BJ (cell line): ENCODE measurements at regions not wholly inside any gene's neighbourhood (a gene's known extent, or its start where the extent isn't known, plus 50 kb on each side); places are given as distances from the start of the nearest gene placed in this dataset.

Experiments
- CTCF ChIA-PET: fragments of 350-600 bp; formaldehyde crosslinking; extraction: SDS; loops from one replicate; lab custom pipeline; 2021; ENCODE audit warnings: antibody characterized with exemption, inconsistent platforms; lab: Yijun Ruan, JAX
- POLR2A ChIA-PET: fragments of 300-600 bp; sonication (Branson Sonifier 250); formaldehyde crosslinking; extraction: SDS; loops from one replicate; lab custom pipeline; 2021; ENCODE audit warnings: antibody characterized with exemption; lab: Charles Lee
- DNase-seq: peaks from one replicate; pipeline ENCODE4 v3.0.0-alpha.2; 2011; ENCODE audit warnings: low read depth
- H3K27me3 ChIP-seq: 2 replicates; pipeline ENCODE4 v1.6.0; 2011; ENCODE audit warnings: low read length; ENCODE audit not compliant: control insufficient read depth, insufficient read depth
- H3K36me3 ChIP-seq: 2 replicates; pipeline ENCODE4 v1.5.1; 2011; ENCODE audit warnings: low read length; ENCODE audit not compliant: control insufficient read depth, insufficient read depth
- H3K4me3 ChIP-seq: 2 replicates; pipeline ENCODE4 v1.5.1; 2011; ENCODE audit warnings: low read depth, mild to moderate bottlenecking, control low read depth, low read length
- CTCF ChIP-seq: IDR thresholded peaks from 2 replicates; pipeline ENCODE4 v1.5.1; 2011; ENCODE audit warnings: low read depth, mild to moderate bottlenecking, control low read depth, inconsistent platforms, low read length, moderate library complexity; ENCODE audit not compliant: insufficient read depth

GRCh38 chr11:104691129-104691528, 207.1 kb downstream of the CASP12 start:
- TF ChIP-seq CTCF, result no peak
- POLR2A ChIA-PET, result no interaction called here
- H3K4me3 ChIP-seq, result no peak overlapping the region
- CTCF ChIA-PET, result no interaction called here
- no peak for DNase-seq
- no peaks in the 10 kb centered on the region for H3K36me3 ChIP-seq
- no peaks in the 10 kb centered on the region for H3K27me3 ChIP-seq

GRCh38 chr11:104690241-104690640, 208.0 kb downstream of the CASP12 start:
- CTCF ChIA-PET, result no interaction called here
- no peak for TF ChIP-seq CTCF
- POLR2A ChIA-PET, result no interaction called here
- no peak for DNase-seq
- Histone ChIP-seq H3K27me3 (no peaks in the 10 kb centered on the region), H3K4me3 (no peak overlapping the region), H3K36me3 (no peaks in the 10 kb centered on the region)

- Histone ChIP-seq H3K27me3 (no peaks in the 10 kb centered on the region), H3K36me3 (no peaks in the 10 kb centered on the region), H3K4me3 (no peak overlapping the region)
- TF ChIP-seq CTCF, result no peak
- DNase-seq, result no peak
- ChIA-PET POLR2A (no interaction called here), CTCF (no interaction called here)
Measured at GRCh38 chr11:104688731-104689130, 209.5 kb downstream of the CASP12 start.

- H3K4me3 ChIP-seq, result no peak overlapping the region
- H3K36me3 ChIP-seq, result no peaks in the 10 kb centered on the region
- ChIA-PET CTCF (interaction anchor here (0.6 to 1.3 kb wide), 2 partner anchors 10 to 843 kb away, joined by 3 read pairs; no protein-coding TSS in a partner anchor), POLR2A (no interaction called here)
- no peaks in the 10 kb centered on the region for H3K27me3 ChIP-seq
- no peak for TF ChIP-seq CTCF
- no peak for DNase-seq
Measured at GRCh38 chr11:104682206-104682605, 216.1 kb downstream of the CASP12 start.

GRCh38 chr11:104679258-104679657, 219.0 kb downstream of the CASP12 start:
- CTCF ChIA-PET, result no interaction called here
- no peaks in the 10 kb centered on the region for H3K27me3 ChIP-seq
- TF ChIP-seq CTCF, result no peak
- H3K4me3 ChIP-seq, result no peak overlapping the region
- DNase-seq, result no peak
- POLR2A ChIA-PET, result no interaction called here
- no peaks in the 10 kb centered on the region for H3K36me3 ChIP-seq
